ENCODE measurements at regions not wholly inside any gene's neighbourhood (a gene's known extent, or its start where the extent isn't known, plus 50 kb on each side); places are given as distances from the start of the nearest gene placed in this dataset.

GRCh38 chr18:25459814-25460213 lies 107.8 kb upstream of the ZNF521 start:
- Mint-ChIP-seq H3K27ac (ENCODE audit: unreplicated experiment) (no peak overlapping the region), H3K9me3 (ENCODE audit: unreplicated experiment) (no peaks in the 10 kb centered on the region), H3K4me3 (ENCODE audit: unreplicated experiment) (no peak overlapping the region), H3K4me1 (ENCODE audit: unreplicated experiment) (peaks cover 8% of the 10 kb centered on the region), H3K36me3 (ENCODE audit: low read depth, unreplicated experiment) (no peaks in the 10 kb centered on the region), H3K27me3 (ENCODE audit: unreplicated experiment) (peaks cover 6% of the 10 kb centered on the region)
- DNase-seq (ENCODE audit: low spot score): no peak
- TF ChIP-seq CTCF (IDR thresholded peaks at IDR 0.05; ENCODE audit: unreplicated experiment): no peak

GRCh38 chr18:25457601-25458000 lies 105.6 kb upstream of the ZNF521 start:
- H3K4me1 Mint-ChIP-seq (ENCODE audit: unreplicated experiment): peaks cover 8% of the 10 kb centered on the region
- no peak overlapping the region for H3K4me3 Mint-ChIP-seq (ENCODE audit: unreplicated experiment)
- H3K9me3 Mint-ChIP-seq (ENCODE audit: unreplicated experiment): no peaks in the 10 kb centered on the region
- no peak for DNase-seq (ENCODE audit: low spot score)
- H3K36me3 Mint-ChIP-seq (ENCODE audit: low read depth, unreplicated experiment): no peaks in the 10 kb centered on the region
- H3K27ac Mint-ChIP-seq (ENCODE audit: unreplicated experiment): no peak overlapping the region
- no peak for TF ChIP-seq CTCF (IDR thresholded peaks at IDR 0.05; ENCODE audit: unreplicated experiment)
- peaks cover 6% of the 10 kb centered on the region for H3K27me3 Mint-ChIP-seq (ENCODE audit: unreplicated experiment)

- no peak for TF ChIP-seq CTCF (IDR thresholded peaks at IDR 0.05; ENCODE audit: unreplicated experiment)
- DNase-seq (ENCODE audit: low spot score): no peak
- Mint-ChIP-seq H3K27ac (ENCODE audit: unreplicated experiment) (no peak overlapping the region), H3K36me3 (ENCODE audit: low read depth, unreplicated experiment) (no peaks in the 10 kb centered on the region), H3K27me3 (ENCODE audit: unreplicated experiment) (peaks cover 6% of the 10 kb centered on the region), H3K4me3 (ENCODE audit: unreplicated experiment) (no peak overlapping the region), H3K9me3 (ENCODE audit: unreplicated experiment) (no peaks in the 10 kb centered on the region), H3K4me1 (ENCODE audit: unreplicated experiment) (peaks cover 8% of the 10 kb centered on the region)
Observed at GRCh38 chr18:25457126-25457525, 105.2 kb upstream of the ZNF521 start.

- no peak for TF ChIP-seq CTCF (IDR thresholded peaks at IDR 0.05; ENCODE audit: unreplicated experiment)
- Mint-ChIP-seq H3K36me3 (ENCODE audit: low read depth, unreplicated experiment) (no peaks in the 10 kb centered on the region), H3K27ac (ENCODE audit: unreplicated experiment) (no peak overlapping the region), H3K27me3 (ENCODE audit: unreplicated experiment) (peaks cover 6% of the 10 kb centered on the region), H3K4me3 (ENCODE audit: unreplicated experiment) (no peak overlapping the region), H3K4me1 (ENCODE audit: unreplicated experiment) (peaks cover 8% of the 10 kb centered on the region), H3K9me3 (ENCODE audit: unreplicated experiment) (no peaks in the 10 kb centered on the region)
- DNase-seq (ENCODE audit: low spot score): no peak
Observed at GRCh38 chr18:25456334-25457010, 104.5 kb upstream of the ZNF521 start.

GRCh38 chr18:25455646-25456045 lies 103.7 kb upstream of the ZNF521 start:
- H3K36me3 Mint-ChIP-seq (ENCODE audit: low read depth, unreplicated experiment): no peaks in the 10 kb centered on the region
- no peak for TF ChIP-seq CTCF (IDR thresholded peaks at IDR 0.05; ENCODE audit: unreplicated experiment)
- no peak for DNase-seq (ENCODE audit: low spot score)
- no peak overlapping the region for H3K27ac Mint-ChIP-seq (ENCODE audit: unreplicated experiment)
- no peaks in the 10 kb centered on the region for H3K9me3 Mint-ChIP-seq (ENCODE audit: unreplicated experiment)
- no peak overlapping the region for H3K4me3 Mint-ChIP-seq (ENCODE audit: unreplicated experiment)
- peaks cover 4% of the 10 kb centered on the region for H3K27me3 Mint-ChIP-seq (ENCODE audit: unreplicated experiment)
- peaks cover 8% of the 10 kb centered on the region for H3K4me1 Mint-ChIP-seq (ENCODE audit: unreplicated experiment)
